HL-60/S4 (cell line): ENCODE measurements at regions not wholly inside any gene's neighbourhood (a gene's known extent, or its start where the extent isn't known, plus 50 kb on each side); places are given as distances from the start of the nearest gene placed in this dataset.
"Not testable (repeated sequence)": the region's sequence is repeated elsewhere in the genome, so short reads cannot be mapped to it uniquely, and the experiment has no call there.

Experiments used
- in situ Hi-C: fragments of 300-500 bp; cut with MboI; formaldehyde crosslinking; loops from 2 replicates; pipeline ENCODE4 v1.14.3; 2022; ENCODE audit warnings: low sequenced_read_pairs

DNA sequence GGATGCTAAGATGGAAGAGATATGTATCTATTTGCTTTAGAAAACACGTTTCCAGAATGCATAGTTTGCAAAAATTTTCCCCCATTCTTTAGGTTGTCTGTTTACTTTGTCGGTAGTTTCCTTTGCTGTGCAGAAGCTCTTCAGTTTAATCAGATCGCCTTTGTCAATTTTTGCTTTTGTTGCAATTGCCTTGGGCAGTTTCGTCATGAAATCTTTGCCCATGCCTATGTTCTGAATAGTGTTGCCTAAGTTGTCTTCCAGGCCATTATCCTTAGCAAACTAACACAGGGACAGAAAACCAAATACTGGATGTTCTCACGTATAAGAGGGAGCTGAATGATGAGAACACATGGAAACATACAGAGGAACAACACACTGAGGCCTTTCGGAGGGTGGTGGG is 454.2 kb upstream of the SLC35B3 start:
- in situ Hi-C loops = no loop called here

GRCh38 chr6:8888468-8888867 is 453.1 kb upstream of the SLC35B3 start:
- in situ Hi-C loops = no loop called here

DNA sequence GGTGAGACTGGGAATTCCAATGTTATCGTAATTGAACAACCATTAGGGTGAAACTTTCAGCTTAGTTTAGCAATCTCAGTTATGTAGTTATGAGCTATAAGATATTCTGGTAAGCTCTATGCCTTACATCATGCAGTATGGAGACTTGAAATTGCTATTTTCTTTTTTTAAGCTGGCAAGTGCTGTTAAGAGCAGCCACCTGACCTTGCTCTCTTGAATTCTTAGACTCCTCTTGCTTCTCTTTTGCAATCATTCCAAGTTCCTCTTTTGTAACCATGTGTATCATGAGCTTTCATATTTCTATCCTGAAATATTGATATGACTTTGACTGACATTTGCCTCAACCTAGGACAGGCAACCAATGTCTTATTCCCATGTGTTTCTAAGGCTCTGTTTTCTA is 446.3 kb upstream of the SLC35B3 start:
- in situ Hi-C loops = no loop called here

DNA sequence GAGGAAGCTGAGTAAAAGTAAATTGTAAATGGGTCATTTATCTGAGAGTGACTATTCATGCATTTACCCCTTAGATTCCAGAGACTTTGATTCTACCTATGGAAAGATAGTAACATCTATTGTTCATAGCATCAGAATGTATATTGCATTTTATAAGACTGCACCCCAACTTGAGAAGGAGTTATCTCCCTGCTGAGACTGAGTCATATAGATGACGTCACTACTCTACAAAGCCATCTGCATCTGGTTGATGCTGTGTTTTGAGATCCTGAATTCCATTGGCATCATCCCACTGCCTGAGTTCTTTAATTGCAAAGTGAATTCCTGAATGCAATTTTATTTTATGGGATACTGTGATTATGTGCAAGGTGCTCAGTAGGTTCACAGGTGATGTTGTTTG is 444.0 kb upstream of the SLC35B3 start:
- in situ Hi-C loops = no loop called here

DNA sequence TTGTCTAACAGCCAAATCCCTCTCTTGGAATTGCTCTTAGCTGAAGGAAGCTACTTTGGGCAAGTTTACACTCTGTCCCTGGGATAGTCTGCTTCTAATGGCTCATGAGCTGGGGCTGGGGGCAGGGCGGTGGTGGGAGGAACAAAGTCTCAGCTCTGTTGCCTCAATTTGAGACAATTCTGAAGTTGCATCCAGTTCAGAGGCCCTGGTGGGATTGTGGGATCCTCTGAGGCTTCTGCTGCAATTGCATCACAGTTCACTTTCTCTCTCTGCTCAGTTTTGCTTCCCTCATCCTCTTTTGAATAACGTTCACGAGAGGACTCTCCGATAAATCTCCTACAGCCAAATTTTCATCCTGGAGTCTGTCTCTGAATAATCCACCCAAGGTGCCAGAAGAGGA is 440.6 kb upstream of the SLC35B3 start:
- in situ Hi-C loops = no loop called here

- in situ Hi-C loops = no loop called here
Measured at GRCh38 chr6:8872589-8872988, 437.2 kb upstream of the SLC35B3 start.

GRCh38 chr6:8865451-8865850 is 430.1 kb upstream of the SLC35B3 start:
- in situ Hi-C loops = no loop called here

- in situ Hi-C loops = no loop called here
Measured at GRCh38 chr6:8860671-8861070, 425.3 kb upstream of the SLC35B3 start.

GRCh38 chr6:8859501-8859900 is 424.2 kb upstream of the SLC35B3 start:
- in situ Hi-C loops = no loop called here

DNA sequence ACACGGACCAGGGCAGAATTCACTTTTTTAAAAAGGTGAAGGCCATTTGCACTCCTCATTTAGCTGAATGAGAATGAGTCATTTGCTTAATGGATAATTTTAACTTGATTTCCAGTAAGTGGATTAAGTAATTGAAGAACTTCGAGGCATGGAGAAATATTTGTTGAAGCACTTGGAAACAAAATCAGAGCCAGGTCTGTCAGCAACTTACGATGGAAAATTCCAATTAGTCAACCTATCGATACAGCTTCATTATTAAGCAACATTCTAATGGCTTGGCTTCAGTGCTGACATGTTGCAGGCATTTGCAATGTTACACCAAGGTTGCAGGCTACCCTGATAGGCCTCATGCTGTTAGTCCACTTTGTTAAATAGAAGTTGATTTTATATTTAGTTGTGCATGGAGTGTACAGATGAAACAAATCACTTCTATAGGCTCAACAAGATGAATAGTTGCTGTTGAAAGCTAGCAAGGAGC is 423.5 kb upstream of the SLC35B3 start:
- in situ Hi-C loops = no loop called here

DNA sequence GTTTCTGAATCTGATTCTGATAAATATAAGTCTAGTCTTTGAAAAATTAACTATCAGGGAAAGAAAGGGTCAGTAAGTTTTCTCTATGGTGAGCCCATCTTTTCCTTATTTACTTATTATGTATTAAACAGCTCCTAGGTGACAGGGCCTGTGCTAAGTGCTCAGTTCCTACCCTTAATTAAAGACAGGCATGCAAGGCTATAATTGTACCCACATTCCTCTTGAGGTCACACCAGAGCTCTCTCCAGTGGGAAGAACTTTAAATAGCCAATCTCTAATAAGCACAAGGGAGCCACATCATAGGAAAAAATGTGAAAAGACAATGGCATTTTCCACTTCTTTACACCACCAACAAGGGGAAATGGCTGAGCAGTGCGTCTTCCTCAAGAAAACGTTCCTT is 421.8 kb upstream of the SLC35B3 start:
- in situ Hi-C loops = no loop called here

- in situ Hi-C loops = no loop called here
Measured at GRCh38 chr6:8855411-8855810, 420.1 kb upstream of the SLC35B3 start.

DNA sequence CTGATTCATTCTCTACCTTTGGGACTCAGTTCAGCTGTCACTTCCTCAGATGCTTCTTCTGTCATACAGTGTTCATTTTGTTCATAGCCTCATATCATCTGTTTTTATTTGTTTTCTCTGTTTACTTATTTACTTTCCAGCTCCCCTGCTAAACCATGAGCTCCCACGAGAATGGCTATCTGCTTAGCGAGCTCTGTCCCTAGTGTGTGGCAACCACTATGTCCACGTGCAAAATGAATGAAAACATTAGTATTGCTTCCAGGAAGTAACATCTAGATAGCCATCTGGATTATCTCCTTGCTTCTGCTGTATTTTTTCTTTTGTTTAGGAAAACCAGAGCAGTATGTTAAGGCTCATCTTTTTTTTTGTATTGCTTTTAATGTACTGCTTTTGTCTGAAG is 417.0 kb upstream of the SLC35B3 start:
- in situ Hi-C loops = no loop called here

DNA sequence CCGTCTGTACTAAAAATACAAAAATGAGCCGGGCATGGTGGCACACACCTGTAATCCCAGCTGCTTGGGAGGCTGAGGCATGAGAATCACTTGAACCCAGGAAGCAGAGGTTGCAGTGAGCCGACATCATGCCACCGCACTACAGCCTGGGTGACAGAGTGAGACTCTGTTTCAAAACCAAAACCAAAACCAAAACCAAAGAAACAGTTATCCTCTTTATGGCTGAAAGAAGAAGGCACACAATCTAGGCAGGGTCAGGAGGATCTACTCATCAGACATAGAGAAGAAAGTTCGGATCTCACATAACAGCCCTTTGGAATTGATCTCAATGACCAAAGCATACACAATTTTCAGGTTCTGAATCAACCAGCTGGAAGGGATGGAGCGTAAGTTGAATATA is 411.3 kb upstream of the SLC35B3 start:
- in situ Hi-C loops = not testable (repeated sequence)

GRCh38 chr6:8845690-8846089 is 410.3 kb upstream of the SLC35B3 start:
- in situ Hi-C loops = no loop called here

DNA sequence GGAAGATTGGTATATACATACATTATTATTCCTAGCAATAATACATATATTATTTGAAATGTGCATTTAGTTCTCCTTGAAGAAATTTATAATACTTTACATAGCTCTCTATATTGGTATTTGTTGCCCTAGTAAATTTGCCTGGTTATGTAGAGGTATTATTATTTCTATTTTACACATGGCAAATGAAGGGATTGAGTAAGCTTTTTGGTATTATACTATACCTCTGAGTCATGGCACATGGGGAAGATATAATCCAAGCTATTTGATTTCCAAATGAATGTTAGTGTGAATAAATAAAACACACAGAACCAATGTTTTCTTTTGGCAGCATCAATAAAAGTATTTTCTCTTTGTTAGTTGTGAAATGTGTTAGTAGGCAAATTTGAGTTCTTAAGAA is 409.6 kb upstream of the SLC35B3 start:
- in situ Hi-C loops = no loop called here

GRCh38 chr6:8839626-8840025 is 404.3 kb upstream of the SLC35B3 start:
- in situ Hi-C loops = no loop called here

GRCh38 chr6:8837343-8837742 is 402.0 kb upstream of the SLC35B3 start:
- in situ Hi-C loops = no loop called here

DNA sequence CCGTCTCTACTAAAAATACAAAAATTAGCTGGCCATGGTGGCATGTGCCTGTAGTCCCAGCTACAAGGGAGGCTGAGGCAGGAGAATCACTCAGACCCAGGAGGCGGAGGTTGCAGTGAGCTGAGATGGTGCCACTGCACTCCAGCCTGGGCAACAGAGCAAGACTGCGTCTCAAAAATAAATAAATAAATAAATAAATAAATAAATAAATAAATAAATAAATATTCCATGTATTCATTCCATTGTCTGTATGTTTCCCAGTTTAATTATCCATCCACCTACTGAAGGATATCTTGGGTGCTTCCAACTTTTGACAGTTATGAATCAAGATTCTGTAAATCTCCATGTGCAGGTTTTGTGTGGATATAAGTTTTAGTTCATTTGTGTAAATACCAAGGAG is 397.4 kb upstream of the SLC35B3 start:
- in situ Hi-C loops = not testable (repeated sequence)

DNA sequence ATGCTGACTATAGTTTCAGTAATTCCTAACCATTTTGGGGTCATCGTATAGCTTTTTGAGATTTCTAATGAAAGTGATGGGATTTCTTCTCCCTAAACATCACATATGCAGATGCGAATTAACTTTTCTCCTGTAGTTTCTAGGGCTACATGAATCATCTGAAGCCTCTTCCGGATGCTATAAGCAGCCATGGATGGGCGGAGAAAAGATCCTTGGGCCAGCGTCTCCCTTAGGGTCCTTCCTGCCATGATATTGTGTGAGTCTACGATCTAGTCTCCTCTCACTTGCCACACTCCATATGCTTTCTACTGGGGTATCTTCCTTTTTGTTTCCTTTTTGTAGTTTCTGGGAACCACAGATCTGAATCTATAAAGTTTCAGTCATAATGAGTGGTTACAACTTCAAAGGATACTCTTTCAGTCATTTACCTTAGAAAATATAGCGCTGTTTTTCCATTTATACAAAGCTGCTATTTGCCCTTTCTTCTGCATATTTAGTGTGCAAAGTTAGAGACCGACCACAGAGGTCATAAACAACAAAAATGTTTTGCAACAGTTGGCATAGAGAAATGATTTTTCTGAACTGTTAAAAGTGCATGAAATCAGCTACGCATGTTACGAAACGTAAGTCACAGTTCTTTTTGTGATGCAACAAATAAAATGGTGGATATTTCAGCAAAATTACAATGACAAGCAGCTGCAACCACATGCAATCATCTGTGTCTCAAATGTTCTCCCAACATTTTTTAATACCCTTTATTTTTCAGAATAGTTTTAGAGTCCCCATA is 396.2 kb upstream of the SLC35B3 start:
- in situ Hi-C loops = no loop called here

DNA sequence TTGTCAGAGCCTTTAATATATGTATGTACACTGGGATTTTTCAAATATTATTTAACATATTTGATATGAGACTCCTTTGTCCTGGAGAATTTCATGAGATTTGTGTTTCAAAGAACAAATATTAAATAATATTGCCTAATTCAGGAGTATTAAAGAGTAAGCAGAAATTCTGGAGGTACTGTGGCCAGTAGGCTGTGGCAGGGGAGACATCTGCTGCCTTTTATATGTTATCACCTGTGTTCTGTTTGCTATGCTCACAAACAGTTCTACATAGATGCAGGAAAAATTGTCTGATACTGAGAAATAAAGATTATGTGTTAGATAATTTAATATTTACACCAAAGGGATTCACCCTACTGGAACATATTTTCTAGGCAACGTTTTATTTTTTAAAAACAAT is 395.4 kb upstream of the SLC35B3 start:
- in situ Hi-C loops = no loop called here

GRCh38 chr6:8829796-8830195 is 394.5 kb upstream of the SLC35B3 start:
- in situ Hi-C loops = no loop called here

GRCh38 chr6:8829296-8829695 is 394.0 kb upstream of the SLC35B3 start:
- in situ Hi-C loops = no loop called here
